ENCODE measurements at regions not wholly inside any gene's neighbourhood (a gene's known extent, or its start where the extent isn't known, plus 50 kb on each side); places are given as distances from the start of the nearest gene placed in this dataset.

DNA sequence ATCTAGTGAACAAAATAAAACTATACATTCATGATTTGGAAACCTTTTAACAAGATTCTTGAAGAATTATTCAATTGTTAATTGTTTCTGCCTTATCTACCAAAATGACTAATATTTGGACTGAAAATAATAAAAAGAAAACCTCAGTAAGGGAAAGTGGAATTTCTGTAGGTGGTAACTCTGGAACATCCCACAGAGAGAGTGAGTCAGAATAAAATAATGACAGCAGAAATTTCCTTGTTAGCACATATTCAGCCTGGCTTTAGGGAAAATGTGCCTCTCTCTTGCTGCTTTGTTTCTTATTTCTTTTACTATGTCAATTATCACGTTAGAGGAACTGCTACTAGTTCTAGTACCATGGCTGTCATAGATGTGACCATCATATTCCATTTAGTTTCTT lies 421.5 kb upstream of the GNPDA2 start:
- intact Hi-C loops (cut with micrococcal nuclease), result no loop called here
- H3K27me3 ChIP-seq (ENCODE audit: low read length), result no peaks in the 10 kb centered on the region
- no peak for TF ChIP-seq EZH2 (IDR thresholded peaks at IDR 0.05; ENCODE audit: low read length, unreplicated experiment)
- TF ChIP-seq EZH2phosphoT487 (IDR thresholded peaks at IDR 0.05; ENCODE audit: borderline replicate concordance, low read length), result no peak
- TF ChIP-seq CTCF (conservative IDR thresholded peaks at IDR 0.05; ENCODE audit: low read depth, low read length), result no peak
- no peaks in the 10 kb centered on the region for H4K20me1 ChIP-seq (ENCODE audit: low read length)
- H2AFZ ChIP-seq (ENCODE audit: low read length), result no peak overlapping the region
- no peaks in the 10 kb centered on the region for H3K79me2 ChIP-seq (ENCODE audit: low read length)
- BruUV-seq (replicated peaks), result no TSS peak
- peak; percentile 51 for DNase-seq
- ChIA-PET POLR2A (ENCODE audit: unreplicated experiment) (no interaction called here), CTCF (no interaction called here)
- no peaks in the 10 kb centered on the region for H3K36me3 ChIP-seq (ENCODE audit: low read depth, low read length)
- no peaks in the 10 kb centered on the region for H3F3A ChIP-seq (ENCODE audit: low read length, unreplicated experiment)
- no peaks in the 10 kb centered on the region for H3K9me2 ChIP-seq (replicated peaks; ENCODE audit: low read length)
- no peak overlapping the region for H3K4me3 ChIP-seq (ENCODE audit: low read length)
- peak overlapping the region; percentile 26; the same call in 1 of the 2 replicates for H3K4me2 ChIP-seq (ENCODE audit: low read length)
- no peak overlapping the region for H3K27ac ChIP-seq (ENCODE audit: low read length)
- peak; percentile 79 for ATAC-seq
- H3K9me3 ChIP-seq (ENCODE audit: low read length), result no peaks in the 10 kb centered on the region
- no peak overlapping the region for H3K9ac ChIP-seq (ENCODE audit: low read length)
- H3K4me1 ChIP-seq (ENCODE audit: insufficient read depth, low read length), result peaks cover 6% of the 10 kb centered on the region; the same call in 1 of the 2 replicates

- H3F3A ChIP-seq (ENCODE audit: low read length, unreplicated experiment), result no peaks in the 10 kb centered on the region
- ChIA-PET CTCF (interaction anchor here (0.6 kb wide), 1 partner anchor 255 kb away, joined by 3 read pairs; no protein-coding TSS in a partner anchor), POLR2A (ENCODE audit: unreplicated experiment) (no interaction called here)
These were observed 404.7 kb upstream of the GNPDA2 start for GRCh38 chr4:45131020-45131419.

More at GRCh38 chr4:45131020-45131419, 404.7 kb upstream of the GNPDA2 start:
- H3K36me3 ChIP-seq (ENCODE audit: low read depth, low read length), result no peaks in the 10 kb centered on the region
- H3K4me2 ChIP-seq (ENCODE audit: low read length), result no peak overlapping the region
- no peaks in the 10 kb centered on the region for H3K79me2 ChIP-seq (ENCODE audit: low read length)
- H3K27me3 ChIP-seq (ENCODE audit: low read length), result no peaks in the 10 kb centered on the region
- no TSS peak for BruUV-seq (replicated peaks)
- no peaks in the 10 kb centered on the region for H4K20me1 ChIP-seq (ENCODE audit: low read length)
- peak; percentile 76 for ATAC-seq
- H3K9me2 ChIP-seq (replicated peaks; ENCODE audit: low read length), result no peaks in the 10 kb centered on the region
- TF ChIP-seq EZH2phosphoT487 (IDR thresholded peaks at IDR 0.05; ENCODE audit: borderline replicate concordance, low read length) (no peak), CTCF (conservative IDR thresholded peaks at IDR 0.05; ENCODE audit: low read depth, low read length) (no peak), EZH2 (IDR thresholded peaks at IDR 0.05; ENCODE audit: low read length, unreplicated experiment) (no peak)
- DNase-seq, result peak; percentile 23
- no peaks in the 10 kb centered on the region for H3K9me3 ChIP-seq (ENCODE audit: low read length)
- intact Hi-C loops (cut with micrococcal nuclease), result no loop called here
- no peak overlapping the region for H3K4me3 ChIP-seq (ENCODE audit: low read length)
- no peak overlapping the region for H3K27ac ChIP-seq (ENCODE audit: low read length)
- H3K4me1 ChIP-seq (ENCODE audit: insufficient read depth, low read length), result no peaks in the 10 kb centered on the region
- H3K9ac ChIP-seq (ENCODE audit: low read length), result no peak overlapping the region
- H2AFZ ChIP-seq (ENCODE audit: low read length), result peak overlapping the region; percentile 50; the same call in 1 of the 2 replicates
